NT2/D1 (cell line): ENCODE measurements at regions not wholly inside any gene's neighbourhood (a gene's known extent, or its start where the extent isn't known, plus 50 kb on each side); places are given as distances from the start of the nearest gene placed in this dataset.

Source experiments
- DNase-seq: peaks from one replicate; pipeline ENCODE4 v3.0.0-alpha.2; 2011; ENCODE audit warnings: low read depth, low spot score
- H3K27me3 ChIP-seq: 2 replicates; pipeline ENCODE4 v1.6.0; 2011; ENCODE audit warnings: mild to moderate bottlenecking; ENCODE audit not compliant: insufficient read length, insufficient read depth
- H3K36me3 ChIP-seq: 2 replicates; pipeline ENCODE4 v1.6.1; 2011; ENCODE audit warnings: mild to moderate bottlenecking, low read length, mixed read lengths; ENCODE audit not compliant: insufficient read depth, insufficient read length
- H3K4me1 ChIP-seq: 2 replicates; pipeline ENCODE4 v1.5.1; 2011; ENCODE audit not compliant: insufficient read depth, insufficient read length
- H3K4me3 ChIP-seq: 2 replicates; pipeline ENCODE4 v1.5.1; 2011; ENCODE audit warnings: low read depth; ENCODE audit not compliant: insufficient read length
- H3K9ac ChIP-seq: 2 replicates; pipeline ENCODE4 v1.6.0; 2011; ENCODE audit warnings: low read depth; ENCODE audit not compliant: insufficient read length
- H3K9me3 ChIP-seq: 2 replicates; pipeline ENCODE4 v1.5.1; 2011; ENCODE audit warnings: mild to moderate bottlenecking, low read length; ENCODE audit not compliant: insufficient read depth
- SUZ12 ChIP-seq: IDR thresholded peaks from 2 replicates; pipeline ENCODE4 v1.6.1; 2011; ENCODE audit not compliant: insufficient read length, insufficient read depth; ENCODE audit errors: extremely low read depth
- YY1 ChIP-seq: IDR thresholded peaks from 2 replicates; pipeline ENCODE4 v1.6.1; 2011; ENCODE audit not compliant: insufficient read length, insufficient read depth
- ZNF274 ChIP-seq: IDR thresholded peaks from 2 replicates; pipeline ENCODE4 v1.6.1; 2011; ENCODE audit warnings: mild to moderate bottlenecking, low read depth, low read length

GRCh38 chr4:157739242-157739641 lies 433.6 kb downstream of the GASK1B start:
- H3K36me3 ChIP-seq, result no peaks in the 10 kb centered on the region
- no peaks in the 10 kb centered on the region for H3K9me3 ChIP-seq
- DNase-seq, result no peak
- H3K9ac ChIP-seq, result no peak overlapping the region
- no peak for TF ChIP-seq YY1
- no peaks in the 10 kb centered on the region for H3K27me3 ChIP-seq
- H3K4me1 ChIP-seq, result no peaks in the 10 kb centered on the region
- no peak overlapping the region for H3K4me3 ChIP-seq

GRCh38 chr4:157728215-157728614 lies 444.6 kb downstream of the GASK1B start:
- Histone ChIP-seq H3K36me3 (no peaks in the 10 kb centered on the region), H3K4me3 (no peak overlapping the region), H3K27me3 (no peaks in the 10 kb centered on the region), H3K9ac (no peak overlapping the region), H3K4me1 (no peaks in the 10 kb centered on the region), H3K9me3 (peaks cover 4% of the 10 kb centered on the region; the same call in 1 of the 2 replicates)
- no peak for DNase-seq
- TF ChIP-seq ZNF274 (no peak), SUZ12 (no peak), YY1 (no peak)

- H3K4me1 ChIP-seq, result no peaks in the 10 kb centered on the region
- H3K9me3 ChIP-seq, result peaks cover 4% of the 10 kb centered on the region; the same call in 1 of the 2 replicates
- H3K27me3 ChIP-seq, result no peaks in the 10 kb centered on the region
- DNase-seq, result no peak
- H3K36me3 ChIP-seq, result no peaks in the 10 kb centered on the region
- H3K9ac ChIP-seq, result no peak overlapping the region
- TF ChIP-seq ZNF274 (no peak), YY1 (no peak), SUZ12 (no peak)
- H3K4me3 ChIP-seq, result no peak overlapping the region
Observed at GRCh38 chr4:157727163-157727562, 445.7 kb downstream of the GASK1B start.

- DNase-seq, result no peak
- H3K9ac ChIP-seq, result no peak overlapping the region
- TF ChIP-seq SUZ12 (no peak), YY1 (no peak), ZNF274 (no peak)
- H3K9me3 ChIP-seq, result peaks cover 4% of the 10 kb centered on the region; the same call in 1 of the 2 replicates
- no peak overlapping the region for H3K4me3 ChIP-seq
- H3K27me3 ChIP-seq, result no peaks in the 10 kb centered on the region
- no peaks in the 10 kb centered on the region for H3K4me1 ChIP-seq
- no peaks in the 10 kb centered on the region for H3K36me3 ChIP-seq
Observed at GRCh38 chr4:157722146-157722545, 450.7 kb downstream of the GASK1B start.

GRCh38 chr4:157713342-157713741 lies 459.5 kb downstream of the GASK1B start:
- no peaks in the 10 kb centered on the region for H3K36me3 ChIP-seq
- no peaks in the 10 kb centered on the region for H3K9me3 ChIP-seq
- TF ChIP-seq ZNF274 (no peak), SUZ12 (no peak), YY1 (no peak)
- DNase-seq, result no peak
- no peak overlapping the region for H3K4me3 ChIP-seq
- no peak overlapping the region for H3K9ac ChIP-seq
- H3K27me3 ChIP-seq, result no peaks in the 10 kb centered on the region
- H3K4me1 ChIP-seq, result no peaks in the 10 kb centered on the region

GRCh38 chr4:157706155-157706554 lies 466.7 kb downstream of the GASK1B start:
- no peaks in the 10 kb centered on the region for H3K4me1 ChIP-seq
- H3K27me3 ChIP-seq, result no peaks in the 10 kb centered on the region
- DNase-seq, result no peak
- H3K4me3 ChIP-seq, result no peak overlapping the region
- H3K36me3 ChIP-seq, result no peaks in the 10 kb centered on the region
- H3K9ac ChIP-seq, result no peak overlapping the region
- TF ChIP-seq YY1, result no peak
- TF ChIP-seq ZNF274, result no peak
- TF ChIP-seq SUZ12, result no peak
- H3K9me3 ChIP-seq, result no peaks in the 10 kb centered on the region

- DNase-seq, result no peak
- Histone ChIP-seq H3K27me3 (no peaks in the 10 kb centered on the region), H3K4me1 (no peaks in the 10 kb centered on the region), H3K9ac (no peak overlapping the region), H3K36me3 (no peaks in the 10 kb centered on the region), H3K4me3 (no peak overlapping the region), H3K9me3 (no peaks in the 10 kb centered on the region)
- TF ChIP-seq SUZ12 (no peak), ZNF274 (no peak), YY1 (no peak)
Observed at GRCh38 chr4:157702831-157703230, 470.0 kb downstream of the GASK1B start.

GRCh38 chr4:157701695-157701994 lies 471.2 kb downstream of the GASK1B start:
- Histone ChIP-seq H3K36me3 (no peaks in the 10 kb centered on the region), H3K9ac (no peak overlapping the region), H3K4me3 (no peak overlapping the region), H3K4me1 (no peaks in the 10 kb centered on the region), H3K27me3 (no peaks in the 10 kb centered on the region), H3K9me3 (no peaks in the 10 kb centered on the region)
- no peak for DNase-seq
- TF ChIP-seq SUZ12 (no peak), ZNF274 (no peak), YY1 (no peak)
